ENCODE measurements at regions not wholly inside any gene's neighbourhood (a gene's known extent, or its start where the extent isn't known, plus 50 kb on each side); places are given as distances from the start of the nearest gene placed in this dataset.

GRCh38 chr2:158905341-158905740, 63.1 kb upstream of the TANC1 start:
- Histone ChIP-seq H3K36me3 (ENCODE audit: low read depth) (no peaks in the 10 kb centered on the region), H3K9me3 (no peaks in the 10 kb centered on the region), H3K4me1 (ENCODE audit: low read depth) (no peaks in the 10 kb centered on the region), H3K4me3 (no peak overlapping the region)
- DNase-seq = no peak
- no peak for ATAC-seq
- intact Hi-C loops (cut with DNase I, micrococcal nuclease) = no loop called here
- TF ChIP-seq CTCF (IDR thresholded peaks at IDR 0.05) = no peak

DNA sequence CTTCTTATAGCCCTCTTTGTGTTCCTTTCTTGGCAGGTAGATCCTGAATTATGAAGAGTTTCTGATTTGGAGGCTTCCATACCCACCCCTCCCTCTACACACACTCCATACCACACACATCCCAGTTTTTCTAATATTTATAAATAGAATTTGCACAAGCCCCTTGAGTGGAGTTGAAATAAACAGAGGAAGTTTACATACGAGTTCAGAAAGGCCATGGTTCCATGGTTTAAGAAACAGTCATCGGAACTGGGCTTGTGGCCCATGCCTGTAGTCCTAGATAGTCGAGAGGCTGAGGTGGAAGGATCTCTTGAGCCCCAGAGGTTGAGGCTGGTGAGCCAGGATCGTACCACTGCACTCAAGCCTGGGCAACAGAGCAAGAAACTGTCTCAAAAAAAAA, 62.7 kb upstream of the TANC1 start:
- ATAC-seq = no peak
- intact Hi-C loops (cut with DNase I, micrococcal nuclease) = no loop called here

GRCh38 chr2:158907926-158908456, 60.4 kb upstream of the TANC1 start:
- no peaks in the 10 kb centered on the region for H3K9me3 ChIP-seq
- no peaks in the 10 kb centered on the region for H3K36me3 ChIP-seq (ENCODE audit: low read depth)
- intact Hi-C loops (cut with DNase I, micrococcal nuclease) = no loop called here
- no peak for TF ChIP-seq CTCF (IDR thresholded peaks at IDR 0.05)
- no peak overlapping the region for H3K4me3 ChIP-seq
- H3K4me1 ChIP-seq (ENCODE audit: low read depth) = no peaks in the 10 kb centered on the region
- no peak for DNase-seq
- ATAC-seq = no peak

More for the DNA sequence above, 62.7 kb upstream of the TANC1 start:
- DNase-seq = no peak
- no peak for TF ChIP-seq CTCF (IDR thresholded peaks at IDR 0.05)
- no peak overlapping the region for H3K4me3 ChIP-seq
- no peaks in the 10 kb centered on the region for H3K9me3 ChIP-seq
- no peaks in the 10 kb centered on the region for H3K36me3 ChIP-seq (ENCODE audit: low read depth)
- no peaks in the 10 kb centered on the region for H3K4me1 ChIP-seq (ENCODE audit: low read depth)

- Histone ChIP-seq H3K9me3 (no peaks in the 10 kb centered on the region), H3K4me1 (ENCODE audit: low read depth) (no peaks in the 10 kb centered on the region), H3K36me3 (ENCODE audit: low read depth) (no peaks in the 10 kb centered on the region), H3K4me3 (no peak overlapping the region)
- ATAC-seq (no peak), DNase-seq (no peak)
- intact Hi-C loops (cut with DNase I, micrococcal nuclease) = no loop called here
- TF ChIP-seq CTCF (IDR thresholded peaks at IDR 0.05) = no peak
Measured at GRCh38 chr2:158912112-158912511, 56.3 kb upstream of the TANC1 start.

GRCh38 chr2:158912765-158913164, 55.7 kb upstream of the TANC1 start:
- Histone ChIP-seq H3K4me3 (no peak overlapping the region), H3K4me1 (ENCODE audit: low read depth) (no peaks in the 10 kb centered on the region), H3K36me3 (ENCODE audit: low read depth) (no peaks in the 10 kb centered on the region), H3K9me3 (no peaks in the 10 kb centered on the region)
- ATAC-seq (no peak), DNase-seq (no peak)
- intact Hi-C loops (cut with DNase I, micrococcal nuclease) = no loop called here
- TF ChIP-seq CTCF (IDR thresholded peaks at IDR 0.05) = no peak

GRCh38 chr2:158914066-158914465, 54.4 kb upstream of the TANC1 start:
- no peak overlapping the region for H3K4me3 ChIP-seq
- no peaks in the 10 kb centered on the region for H3K9me3 ChIP-seq
- intact Hi-C loops (cut with DNase I, micrococcal nuclease) = no loop called here
- TF ChIP-seq CTCF (IDR thresholded peaks at IDR 0.05) = no peak
- DNase-seq (no peak), ATAC-seq (no peak)
- no peaks in the 10 kb centered on the region for H3K36me3 ChIP-seq (ENCODE audit: low read depth)
- H3K4me1 ChIP-seq (ENCODE audit: low read depth) = no peaks in the 10 kb centered on the region

Data from mucosa of descending colon (tissue), 3 donors.